AG04450 (cell line): ENCODE measurements at regions not wholly inside any gene's neighbourhood (a gene's known extent, or its start where the extent isn't known, plus 50 kb on each side); places are given as distances from the start of the nearest gene placed in this dataset.

Source experiments
- CTCF ChIA-PET: fragments of 300-600, 350-600 bp; formaldehyde crosslinking; extraction: SDS; loops from one replicate; lab custom pipeline; 2022; ENCODE audit warnings: antibody characterized with exemption, inconsistent platforms; lab: Charles Lee
- POLR2A ChIA-PET: fragments of 350-600 bp; formaldehyde crosslinking; extraction: SDS; loops from one replicate; lab custom pipeline; 2021; ENCODE audit warnings: antibody characterized with exemption, inconsistent platforms; lab: Yijun Ruan, JAX
- DNase-seq: peaks from one replicate; pipeline ENCODE4 v3.0.0-alpha.2; 2011; ENCODE audit warnings: low read depth, low spot score
- H3K27ac ChIP-seq: one replicate; pipeline ENCODE4 v1.5.1; 2012; ENCODE audit warnings: low read depth, low read length, control low read depth
- H3K27me3 ChIP-seq: one replicate; pipeline ENCODE4 v1.6.0; 2012; ENCODE audit warnings: low read length; ENCODE audit not compliant: control insufficient read depth, insufficient read depth
- H3K4me3 ChIP-seq: 2 replicates; pipeline ENCODE4 v1.5.1; 2011; ENCODE audit warnings: mild to moderate bottlenecking, low read depth, low read length, control low read depth
- H3K9me3 ChIP-seq: 2 replicates; pipeline ENCODE4 v1.5.1; 2012; ENCODE audit warnings: low read length; ENCODE audit not compliant: control insufficient read depth, insufficient read depth
- CTCF ChIP-seq: IDR thresholded peaks from 2 replicates; pipeline ENCODE4 v1.5.1; 2011; ENCODE audit warnings: low read depth, low read length, control low read depth, inconsistent platforms

GRCh38 chr1:216904471-216904870 lies 181.2 kb upstream of the ESRRG start:
- no peak overlapping the region for H3K27ac ChIP-seq
- no peak overlapping the region for H3K4me3 ChIP-seq
- DNase-seq, result no peak
- ChIA-PET CTCF (interaction anchor here (0.9 kb wide), 1 partner anchor 11 kb away, joined by 3 read pairs; no protein-coding TSS in a partner anchor), POLR2A (no interaction called here)
- no peaks in the 10 kb centered on the region for H3K27me3 ChIP-seq
- H3K9me3 ChIP-seq, result no peaks in the 10 kb centered on the region
- no peak for TF ChIP-seq CTCF

- H3K9me3 ChIP-seq, result no peaks in the 10 kb centered on the region
- peak overlapping the region; percentile 12 for H3K27ac ChIP-seq
- no peak overlapping the region for H3K4me3 ChIP-seq
- ChIA-PET CTCF (no interaction called here), POLR2A (no interaction called here)
- H3K27me3 ChIP-seq, result no peaks in the 10 kb centered on the region
- DNase-seq, result peak; percentile 50
- TF ChIP-seq CTCF, result no peak
These were observed 180.1 kb upstream of the ESRRG start for GRCh38 chr1:216903382-216903740.

GRCh38 chr1:216902669-216903381 lies 179.6 kb upstream of the ESRRG start:
- ChIA-PET POLR2A (no interaction called here), CTCF (no interaction called here)
- no peak for DNase-seq
- Histone ChIP-seq H3K27me3 (no peaks in the 10 kb centered on the region), H3K9me3 (no peaks in the 10 kb centered on the region), H3K27ac (peak overlapping the region; percentile 12), H3K4me3 (no peak overlapping the region)
- no peak for TF ChIP-seq CTCF

GRCh38 chr1:216900116-216900620 lies 176.9 kb upstream of the ESRRG start:
- ChIA-PET CTCF (no interaction called here), POLR2A (interaction anchor here (0.7 kb wide), 1 partner anchor 810 kb away, joined by 3 read pairs; no protein-coding TSS in a partner anchor)
- DNase-seq, result no peak
- no peak overlapping the region for H3K27ac ChIP-seq
- no peaks in the 10 kb centered on the region for H3K9me3 ChIP-seq
- H3K27me3 ChIP-seq, result no peaks in the 10 kb centered on the region
- no peak for TF ChIP-seq CTCF
- no peak overlapping the region for H3K4me3 ChIP-seq

- POLR2A ChIA-PET, result no interaction called here
- Histone ChIP-seq H3K9me3 (no peaks in the 10 kb centered on the region), H3K27me3 (no peaks in the 10 kb centered on the region), H3K4me3 (no peak overlapping the region), H3K27ac (no peak overlapping the region)
- CTCF ChIA-PET, result no interaction called here
- DNase-seq, result no peak
- TF ChIP-seq CTCF, result no peak
These were observed 175.6 kb upstream of the ESRRG start for GRCh38 chr1:216898801-216899200.
